Smooth muscle cell (in vitro differentiated cells): ENCODE measurements at regions not wholly inside any gene's neighbourhood (a gene's known extent, or its start where the extent isn't known, plus 50 kb on each side); places are given as distances from the start of the nearest gene placed in this dataset.

Experiments used
- DNase-seq: peaks from one replicate; lab custom pipeline; 2025; ENCODE audit not compliant: unreplicated experiment; lab: John Stamatoyannopoulos, UW
- H2AFZ ChIP-seq: fragments of 200-600 bp; sonication (generic); 2 replicates; pipeline ENCODE4 v1.6.0; 2016; ENCODE audit warnings: antibody characterized with exemption, low read depth, mild to moderate bottlenecking
- H3F3A ChIP-seq: fragments of 200-600 bp; sonication (generic); 2 replicates; pipeline ENCODE4 v1.6.0; 2017; ENCODE audit warnings: antibody characterized with exemption, low read depth
- H3K27ac ChIP-seq: fragments of 200-600 bp; sonication (generic); 2 replicates; pipeline ENCODE4 v1.5.1; 2016; ENCODE audit warnings: low read depth, mild to moderate bottlenecking
- H3K27me3 ChIP-seq: fragments of 200-600 bp; sonication (generic); 2 replicates; pipeline ENCODE4 v1.6.1; 2016; ENCODE audit warnings: low read depth, mild to moderate bottlenecking
- H3K36me3 ChIP-seq: fragments of 200-600 bp; sonication (generic); 2 replicates; pipeline ENCODE4 v1.5.1; 2016; ENCODE audit warnings: low read depth
- H3K4me1 ChIP-seq: fragments of 200-600 bp; sonication (generic); 2 replicates; pipeline ENCODE4 v1.5.1; 2016; ENCODE audit warnings: low read depth
- H3K4me2 ChIP-seq: fragments of 200-600 bp; sonication (generic); 2 replicates; pipeline ENCODE4 v1.6.0; 2016; ENCODE audit warnings: mild to moderate bottlenecking
- H3K4me3 ChIP-seq: fragments of 200-600 bp; sonication (generic); 2 replicates; pipeline ENCODE4 v1.5.1; 2016; ENCODE audit warnings: mild to moderate bottlenecking
- H3K79me2 ChIP-seq: fragments of 200-600 bp; sonication (generic); 2 replicates; pipeline ENCODE4 v1.6.0; 2016; ENCODE audit warnings: low read depth, mild to moderate bottlenecking
- H3K9ac ChIP-seq: fragments of 200-600 bp; sonication (generic); 2 replicates; pipeline ENCODE4 v1.6.0; 2016; ENCODE audit warnings: low read depth
- H3K9me3 ChIP-seq: fragments of 200-600 bp; sonication (generic); replicated peaks from 2 replicates; pipeline ENCODE4 v1.5.1; 2016; ENCODE audit warnings: low read depth
- H4K20me1 ChIP-seq: fragments of 200-600 bp; sonication (generic); 2 replicates; pipeline ENCODE4 v1.6.0; 2016; ENCODE audit warnings: low read depth
- WGBS: methylation state at CpG from one replicate; pipeline ENCODE4 v1.1.7; 2016; ENCODE audit warnings: low lambda C conversion rate; 5-methylcytosine and 5-hydroxymethylcytosine counted together
- TF ChIP-seq, protein P1 (sequence below): fragments of 200-600 bp; sonication (generic); IDR thresholded peaks from 2 replicates; pipeline ENCODE4 v1.5.1; 2017; ENCODE audit warnings: borderline replicate concordance, mild to moderate bottlenecking, antibody characterized with exemption; ENCODE audit not compliant: insufficient read depth, poor library complexity, severe bottlenecking

DNA sequence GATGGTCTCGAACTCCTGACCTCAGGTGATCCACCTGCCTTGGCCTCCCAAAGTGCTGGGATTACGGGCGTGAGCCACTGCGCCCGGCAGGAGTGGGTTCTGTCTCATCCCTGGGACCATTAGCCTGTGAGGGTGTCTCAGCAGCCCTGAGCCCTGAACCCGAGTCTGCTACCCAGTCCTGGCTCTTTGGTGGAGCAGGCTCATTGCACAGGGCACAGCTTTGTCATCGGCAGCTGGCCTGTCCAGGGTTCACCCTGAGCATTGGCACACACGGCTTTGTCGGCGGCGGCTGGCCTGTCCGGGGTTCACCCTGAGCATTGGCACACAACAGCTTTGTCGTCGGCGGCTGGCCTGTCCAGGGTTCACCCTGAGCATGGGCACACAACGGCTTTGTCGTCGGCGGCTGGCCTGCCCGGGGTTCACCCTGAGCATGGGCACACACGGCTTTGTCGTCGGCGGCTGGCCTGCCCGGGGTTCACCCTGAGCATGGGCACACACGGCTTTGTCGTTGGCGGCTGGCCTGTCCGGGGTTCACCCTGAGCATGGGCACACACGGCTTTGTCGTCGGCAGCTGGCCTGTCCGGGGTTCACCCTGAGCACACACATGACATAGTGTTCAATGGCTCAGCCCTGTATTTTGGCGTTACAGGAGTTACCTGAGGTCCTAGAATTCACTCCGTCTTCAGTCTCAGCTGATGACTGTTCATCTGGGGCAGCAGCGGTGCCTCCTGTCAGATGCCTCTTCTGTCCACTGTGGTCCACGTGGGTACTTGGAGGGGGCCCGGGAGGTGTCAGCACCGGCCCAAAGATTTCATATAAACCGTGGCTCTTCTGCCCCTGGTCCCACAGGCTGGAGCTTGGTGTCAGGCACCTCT, 1082.5 kb downstream of the BRD1 start:
- Histone ChIP-seq H3K4me2 (no peak overlapping the region), H3K9me3 (no peaks in the 10 kb centered on the region), H3K9ac (no peak overlapping the region), H2AFZ (no peak overlapping the region), H3K79me2 (no peaks in the 10 kb centered on the region), H4K20me1 (no peaks in the 10 kb centered on the region), H3K4me1 (no peaks in the 10 kb centered on the region), H3K36me3 (no peaks in the 10 kb centered on the region), H3K27me3 (no peaks in the 10 kb centered on the region), H3K27ac (no peak overlapping the region), H3K4me3 (no peak overlapping the region), H3F3A (no peaks in the 10 kb centered on the region)
- DNase-seq = no peak
- WGBS = 96% methylated on average over 40 of the region's 40 CpGs
- TF ChIP-seq, protein P1, sequence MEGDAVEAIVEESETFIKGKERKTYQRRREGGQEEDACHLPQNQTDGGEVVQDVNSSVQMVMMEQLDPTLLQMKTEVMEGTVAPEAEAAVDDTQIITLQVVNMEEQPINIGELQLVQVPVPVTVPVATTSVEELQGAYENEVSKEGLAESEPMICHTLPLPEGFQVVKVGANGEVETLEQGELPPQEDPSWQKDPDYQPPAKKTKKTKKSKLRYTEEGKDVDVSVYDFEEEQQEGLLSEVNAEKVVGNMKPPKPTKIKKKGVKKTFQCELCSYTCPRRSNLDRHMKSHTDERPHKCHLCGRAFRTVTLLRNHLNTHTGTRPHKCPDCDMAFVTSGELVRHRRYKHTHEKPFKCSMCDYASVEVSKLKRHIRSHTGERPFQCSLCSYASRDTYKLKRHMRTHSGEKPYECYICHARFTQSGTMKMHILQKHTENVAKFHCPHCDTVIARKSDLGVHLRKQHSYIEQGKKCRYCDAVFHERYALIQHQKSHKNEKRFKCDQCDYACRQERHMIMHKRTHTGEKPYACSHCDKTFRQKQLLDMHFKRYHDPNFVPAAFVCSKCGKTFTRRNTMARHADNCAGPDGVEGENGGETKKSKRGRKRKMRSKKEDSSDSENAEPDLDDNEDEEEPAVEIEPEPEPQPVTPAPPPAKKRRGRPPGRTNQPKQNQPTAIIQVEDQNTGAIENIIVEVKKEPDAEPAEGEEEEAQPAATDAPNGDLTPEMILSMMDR = no peak

DNA sequence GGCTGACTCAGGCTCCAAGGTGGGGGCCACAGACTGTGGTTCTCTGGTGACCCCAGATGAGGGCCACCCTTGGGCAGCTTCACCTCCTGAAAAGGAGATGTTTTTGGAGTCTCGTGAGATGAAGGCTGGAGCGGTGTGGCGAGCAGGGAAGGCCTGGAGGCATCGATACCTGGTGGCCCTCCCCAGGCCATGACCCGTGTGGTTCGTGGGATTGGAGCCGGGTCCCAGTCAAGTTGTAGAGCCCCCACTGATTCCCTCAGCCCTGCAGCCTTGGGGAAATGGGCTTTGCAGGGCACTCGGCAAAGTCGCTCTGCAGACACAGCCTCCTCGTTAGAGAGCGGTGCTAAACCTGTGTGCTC, 1083.4 kb downstream of the BRD1 start:
- H2AFZ ChIP-seq = no peak overlapping the region
- TF ChIP-seq, protein P1 = no peak
- no peak overlapping the region for H3K27ac ChIP-seq
- H3K9me3 ChIP-seq = no peaks in the 10 kb centered on the region
- 97% methylated on average over 11 of the region's 11 CpGs for WGBS
- H3K27me3 ChIP-seq = no peaks in the 10 kb centered on the region
- no peaks in the 10 kb centered on the region for H4K20me1 ChIP-seq
- H3K4me3 ChIP-seq = no peak overlapping the region
- H3K4me1 ChIP-seq = no peaks in the 10 kb centered on the region
- no peaks in the 10 kb centered on the region for H3F3A ChIP-seq
- H3K9ac ChIP-seq = no peak overlapping the region
- H3K4me2 ChIP-seq = no peak overlapping the region
- no peaks in the 10 kb centered on the region for H3K79me2 ChIP-seq
- no peak for DNase-seq
- H3K36me3 ChIP-seq = no peaks in the 10 kb centered on the region

DNA sequence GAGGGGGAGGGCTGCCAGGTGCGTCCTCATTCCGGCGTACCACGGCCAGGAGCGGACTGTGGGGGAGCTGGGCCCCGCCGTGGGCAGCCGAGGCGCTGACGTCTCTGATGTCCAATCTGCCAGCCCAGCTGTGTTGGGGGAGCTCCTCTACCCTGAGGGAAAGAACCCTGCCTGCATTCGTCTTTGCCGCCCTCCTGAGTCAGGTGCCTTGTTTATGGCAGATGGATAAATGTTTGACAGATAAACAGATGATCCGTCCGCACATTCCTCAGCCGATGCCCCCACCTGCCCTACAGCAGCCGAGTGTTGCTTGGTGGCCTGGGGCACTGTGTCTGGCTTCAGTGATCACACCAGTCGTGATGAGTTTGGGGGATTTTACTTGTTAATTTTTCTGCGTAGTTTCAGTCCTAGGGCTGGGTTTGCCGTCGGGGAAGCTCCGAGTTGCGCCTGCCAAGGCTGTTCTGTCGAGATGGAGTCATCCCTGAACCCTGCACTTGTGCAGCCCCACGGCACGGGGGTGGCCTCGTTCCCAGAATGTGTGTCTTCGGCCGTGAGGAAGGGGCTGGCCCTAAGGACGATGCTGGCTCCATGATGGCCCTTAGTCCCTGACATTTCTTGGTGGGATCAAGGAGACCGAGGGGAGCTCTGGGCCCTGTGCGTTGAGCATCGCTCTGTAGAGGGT, 1083.9 kb downstream of the BRD1 start:
- no peak for DNase-seq
- H3K4me1 ChIP-seq = no peaks in the 10 kb centered on the region
- no peaks in the 10 kb centered on the region for H3F3A ChIP-seq
- H2AFZ ChIP-seq = no peak overlapping the region
- no peaks in the 10 kb centered on the region for H3K27me3 ChIP-seq
- H3K4me2 ChIP-seq = no peak overlapping the region
- H3K9me3 ChIP-seq = no peaks in the 10 kb centered on the region
- TF ChIP-seq, protein P1 = no peak
- H3K9ac ChIP-seq = no peak overlapping the region
- H3K79me2 ChIP-seq = no peaks in the 10 kb centered on the region
- H3K27ac ChIP-seq = no peak overlapping the region
- WGBS = 93% methylated on average over 32 of the region's 32 CpGs
- no peaks in the 10 kb centered on the region for H4K20me1 ChIP-seq
- no peaks in the 10 kb centered on the region for H3K36me3 ChIP-seq
- no peak overlapping the region for H3K4me3 ChIP-seq
